DND-41 (cell line): ENCODE measurements at regions not wholly inside any gene's neighbourhood (a gene's known extent, or its start where the extent isn't known, plus 50 kb on each side); places are given as distances from the start of the nearest gene placed in this dataset.
"Not testable (repeated sequence)": the region's sequence is repeated elsewhere in the genome, so short reads cannot be mapped to it uniquely, and the experiment has no call there.

Experiments used
- ATAC-seq: fragments of 200-7000 bp; cut with Tn5 transposase; 3 replicates; pipeline ENCODE4 v1.9.1; 2021; ENCODE audit warnings: low read depth; ENCODE audit not compliant: insufficient read depth
- DNase-seq: peaks from one replicate; pipeline ENCODE4 v3.0.0-alpha.2; 2020
- H2AFZ ChIP-seq: 2 replicates; pipeline ENCODE4 v1.6.0; 2012; ENCODE audit warnings: low read depth, low read length
- H3K27ac ChIP-seq: 2 replicates; pipeline ENCODE4 v1.5.1; 2012; ENCODE audit warnings: low read length, inconsistent platforms
- H3K27me3 ChIP-seq: fragments of 200-600 bp; sonication (generic); 2 replicates; pipeline ENCODE4 v1.6.0; 2012; ENCODE audit warnings: low read length, mild to moderate bottlenecking, inconsistent platforms; ENCODE audit not compliant: insufficient read depth, poor library complexity
- H3K36me3 ChIP-seq: 2 replicates; pipeline ENCODE4 v1.5.1; 2012; ENCODE audit warnings: low read length, inconsistent platforms; ENCODE audit not compliant: insufficient read depth
- H3K4me1 ChIP-seq: 2 replicates; pipeline ENCODE4 v1.5.1; 2012; ENCODE audit warnings: mild to moderate bottlenecking, low read length; ENCODE audit not compliant: insufficient read depth
- H3K4me2 ChIP-seq: 2 replicates; pipeline ENCODE4 v1.6.0; 2012; ENCODE audit warnings: mild to moderate bottlenecking, moderate library complexity, low read length, inconsistent platforms; ENCODE audit not compliant: insufficient read depth
- H3K4me3 ChIP-seq, 2 experiments: fragments of 200-600 bp in 1 of 2; shearing (Covaris generic) in 1 of 2; 2 replicates each; pipeline ENCODE4 v1.5.1; 2012 to 2016; ENCODE audit warnings: inconsistent platforms in 2 of 2, low read length in 2 of 2, mild to moderate bottlenecking in 2 of 2, low read depth in 1 of 2, moderate library complexity in 1 of 2
- H3K79me2 ChIP-seq: 2 replicates; pipeline ENCODE4 v1.6.0; 2012; ENCODE audit warnings: low read length, inconsistent platforms; ENCODE audit not compliant: insufficient read depth
- H3K9ac ChIP-seq: 2 replicates; pipeline ENCODE4 v1.6.0; 2012; ENCODE audit warnings: low read depth, mild to moderate bottlenecking, inconsistent platforms, low read length, moderate library complexity
- H3K9me3 ChIP-seq: 2 replicates; pipeline ENCODE4 v1.5.1; 2012; ENCODE audit warnings: low read length, moderate library complexity, mild to moderate bottlenecking, inconsistent platforms; ENCODE audit not compliant: insufficient read depth, severe bottlenecking
- H4K20me1 ChIP-seq: 2 replicates; pipeline ENCODE4 v1.6.0; 2012; ENCODE audit warnings: low read length; ENCODE audit not compliant: insufficient read depth
- CTCF ChIP-seq: IDR thresholded peaks from 2 replicates; pipeline ENCODE4 v1.5.1; 2012; ENCODE audit warnings: borderline replicate concordance, low read length, moderate library complexity, mild to moderate bottlenecking; ENCODE audit not compliant: poor library complexity, severe bottlenecking; ENCODE audit errors: extremely low read depth
- EZH2 ChIP-seq: IDR thresholded peaks from 3 replicates; pipeline ENCODE4 v1.6.1; 2012; ENCODE audit warnings: borderline replicate concordance, low read depth, mild to moderate bottlenecking, moderate library complexity, low read length, inconsistent platforms; ENCODE audit not compliant: severe bottlenecking

- ATAC-seq (no peak), DNase-seq (no peak)
- no peak overlapping the region for H3K4me2 ChIP-seq
- H3K4me1 ChIP-seq = no peaks in the 10 kb centered on the region
- no peak for TF ChIP-seq CTCF
- TF ChIP-seq EZH2 = no peak
- no peaks in the 10 kb centered on the region for H3K9me3 ChIP-seq
- H2AFZ ChIP-seq = no peak overlapping the region
- H3K36me3 ChIP-seq = no peaks in the 10 kb centered on the region
- H3K4me3 ChIP-seq = no peak overlapping the region
- H3K27me3 ChIP-seq = no peaks in the 10 kb centered on the region
- no peaks in the 10 kb centered on the region for H4K20me1 ChIP-seq
- H3K9ac ChIP-seq = no peak overlapping the region
- no peak overlapping the region for H3K27ac ChIP-seq
- H3K79me2 ChIP-seq = no peaks in the 10 kb centered on the region
These were observed 61.1 kb downstream of the ID4 start for GRCh38 chr6:19898141-19898740.

- TF ChIP-seq EZH2 (no peak), CTCF (no peak)
- H3K79me2 ChIP-seq = no peaks in the 10 kb centered on the region
- H3K9me3 ChIP-seq = no peaks in the 10 kb centered on the region
These were observed 65.0 kb downstream of the ID4 start for GRCh38 chr6:19902201-19902600.

GRCh38 chr6:19904408-19904807 lies 67.2 kb downstream of the ID4 start:
- not testable (repeated sequence) for DNase-seq, H3K9ac ChIP-seq, H3K9me3 ChIP-seq, H3K27me3 ChIP-seq, ATAC-seq, H3K4me1 ChIP-seq, H3K27ac ChIP-seq, H3K4me3 ChIP-seq, H4K20me1 ChIP-seq, H3K4me2 ChIP-seq, H3K79me2 ChIP-seq, H3K36me3 ChIP-seq, H2AFZ ChIP-seq

More at GRCh38 chr6:19902201-19902600, 65.0 kb downstream of the ID4 start:
- no peak overlapping the region for H2AFZ ChIP-seq
- no peak overlapping the region for H3K4me2 ChIP-seq
- no peaks in the 10 kb centered on the region for H4K20me1 ChIP-seq
- no peak overlapping the region for H3K9ac ChIP-seq
- DNase-seq (no peak), ATAC-seq (no peak)
- no peak overlapping the region for H3K4me3 ChIP-seq
- H3K4me1 ChIP-seq = no peaks in the 10 kb centered on the region
- no peaks in the 10 kb centered on the region for H3K27me3 ChIP-seq
- H3K27ac ChIP-seq = no peak overlapping the region
- no peaks in the 10 kb centered on the region for H3K36me3 ChIP-seq

GRCh38 chr6:19905584-19905983 lies 68.4 kb downstream of the ID4 start:
- Histone ChIP-seq H3K36me3 (no peaks in the 10 kb centered on the region), H3K79me2 (no peaks in the 10 kb centered on the region), H3K9ac (no peak overlapping the region), H4K20me1 (no peaks in the 10 kb centered on the region), H3K4me3 (no peak overlapping the region), H3K27ac (no peak overlapping the region), H3K4me1 (no peaks in the 10 kb centered on the region), H3K9me3 (no peaks in the 10 kb centered on the region), H3K27me3 (no peaks in the 10 kb centered on the region), H3K4me2 (no peak overlapping the region), H2AFZ (no peak overlapping the region)
- DNase-seq = no peak
- ATAC-seq = no peak
- TF ChIP-seq EZH2 (no peak), CTCF (no peak)
